ENCODE measurements at regions not wholly inside any gene's neighbourhood (a gene's known extent, or its start where the extent isn't known, plus 50 kb on each side); places are given as distances from the start of the nearest gene placed in this dataset.

DNA sequence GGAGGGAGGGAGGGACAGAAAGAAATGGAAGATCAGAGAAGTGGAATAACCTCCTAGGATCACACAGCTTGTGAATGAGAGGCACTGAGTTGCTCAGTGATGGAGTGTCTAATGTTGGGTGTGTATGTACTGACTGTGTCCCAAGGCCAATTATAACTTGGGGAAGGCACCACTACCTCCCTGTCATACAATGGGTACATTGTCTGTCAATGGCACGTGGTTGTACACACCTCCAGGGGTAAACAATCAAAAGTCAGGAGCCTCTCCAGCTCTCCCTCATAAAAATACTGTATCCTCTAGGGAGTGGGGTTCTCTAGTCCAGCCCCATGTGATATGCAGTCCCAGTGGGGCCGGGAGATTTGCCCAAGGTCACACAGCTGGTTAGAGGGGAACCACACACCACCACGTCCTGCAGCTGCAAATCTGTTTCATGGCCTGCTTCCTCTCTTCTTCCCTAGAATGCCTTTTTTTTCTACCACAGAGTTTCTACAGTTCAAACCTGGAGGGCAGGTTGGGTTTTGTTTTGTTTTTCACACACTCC lies 112.5 kb downstream of the SNX5 start:
- Histone ChIP-seq H3K36me3 (ENCODE audit: control insufficient read depth in 2 of 2, insufficient read depth in 1 of 2, low read length in 2 of 2) (no peaks in the 10 kb centered on the region), H3K4me3 (ENCODE audit: low read depth, low read length) (no peak overlapping the region), H3K9me3 (ENCODE audit: control insufficient read depth, insufficient read depth, low read depth, low read length) (no peaks in the 10 kb centered on the region), H3K4me1 (ENCODE audit: control insufficient read depth, insufficient read depth, low read length) (no peaks in the 10 kb centered on the region), H3K27ac (ENCODE audit: extremely low read depth, low read depth, low read length) (no peak overlapping the region)
- ChIA-PET POLR2A (no interaction called here), CTCF (interaction anchor here (0.6 to 0.9 kb wide), 2 partner anchors 83 to 173 kb away, joined by 3 to 4 read pairs; no protein-coding TSS in a partner anchor)
- TF ChIP-seq, protein P1, sequence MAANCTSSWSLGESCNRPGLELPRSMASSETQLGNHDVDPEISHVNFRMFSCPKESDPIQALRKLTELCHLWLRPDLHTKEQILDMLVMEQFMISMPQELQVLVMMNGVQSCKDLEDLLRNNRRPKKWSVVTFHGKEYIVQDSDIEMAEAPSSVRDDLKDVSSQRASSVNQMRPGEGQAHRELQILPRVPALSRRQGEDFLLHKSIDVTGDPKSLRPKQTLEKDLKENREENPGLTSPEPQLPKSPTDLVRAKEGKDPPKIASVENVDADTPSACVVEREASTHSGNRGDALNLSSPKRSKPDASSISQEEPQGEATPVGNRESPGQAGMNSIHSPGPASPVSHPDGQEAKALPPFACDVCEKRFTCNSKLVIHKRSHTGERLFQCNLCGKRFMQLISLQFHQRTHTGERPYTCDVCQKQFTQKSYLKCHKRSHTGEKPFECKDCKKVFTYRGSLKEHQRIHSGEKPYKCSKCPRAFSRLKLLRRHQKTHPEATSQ (tag by site-specific recombination; IDR thresholded peaks at IDR 0.05), result no peak
- no peak for TF ChIP-seq ZNF629 (tag by site-specific recombination; IDR thresholded peaks at IDR 0.05)
- no peak for TF ChIP-seq ZNF677 (tag by site-specific recombination; IDR thresholded peaks at IDR 0.05)
- TF ChIP-seq PATZ1 (tag by site-specific recombination; IDR thresholded peaks at IDR 0.05), result no peak
- no peak for TF ChIP-seq ZNF624 (tag by site-specific recombination; IDR thresholded peaks at IDR 0.05)
- TF ChIP-seq KLF7 (tag by site-specific recombination; IDR thresholded peaks at IDR 0.05; ENCODE audit: borderline replicate concordance), result no peak
- TF ChIP-seq ZSCAN30 (tag by site-specific recombination; IDR thresholded peaks at IDR 0.05), result no peak
- TF ChIP-seq, protein P2, sequence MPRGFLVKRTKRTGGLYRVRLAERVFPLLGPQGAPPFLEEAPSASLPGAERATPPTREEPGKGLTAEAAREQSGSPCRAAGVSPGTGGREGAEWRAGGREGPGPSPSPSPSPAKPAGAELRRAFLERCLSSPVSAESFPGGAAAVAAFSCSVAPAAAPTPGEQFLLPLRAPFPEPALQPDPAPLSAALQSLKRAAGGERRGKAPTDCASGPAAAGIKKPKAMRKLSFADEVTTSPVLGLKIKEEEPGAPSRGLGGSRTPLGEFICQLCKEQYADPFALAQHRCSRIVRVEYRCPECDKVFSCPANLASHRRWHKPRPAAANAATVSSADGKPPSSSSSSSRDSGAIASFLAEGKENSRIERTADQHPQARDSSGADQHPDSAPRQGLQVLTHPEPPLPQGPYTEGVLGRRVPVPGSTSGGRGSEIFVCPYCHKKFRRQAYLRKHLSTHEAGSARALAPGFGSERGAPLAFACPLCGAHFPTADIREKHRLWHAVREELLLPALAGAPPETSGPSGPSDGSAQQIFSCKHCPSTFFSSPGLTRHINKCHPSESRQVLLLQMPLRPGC (tag by site-specific recombination; IDR thresholded peaks at IDR 0.05), result no peak
- no peak for TF ChIP-seq ZNF274 (IDR thresholded peaks at IDR 0.05; ENCODE audit: low read length)
- no peak for TF ChIP-seq ZNF274 (tag by site-specific recombination; IDR thresholded peaks at IDR 0.05; ENCODE audit: borderline replicate concordance)
- TF ChIP-seq SCRT1 (tag by site-specific recombination; IDR thresholded peaks at IDR 0.05; ENCODE audit: borderline replicate concordance), result no peak
- no peak for TF ChIP-seq ZNF558 (tag by site-specific recombination; IDR thresholded peaks at IDR 0.05)
- no peak for TF ChIP-seq ZFHX2 (tag by site-specific recombination; conservative IDR thresholded peaks at IDR 0.05)
- no peak for TF ChIP-seq ZNF530 (tag by site-specific recombination; IDR thresholded peaks at IDR 0.05; ENCODE audit: low read depth)
- no peak for TF ChIP-seq OSR2 (tag by site-specific recombination; IDR thresholded peaks at IDR 0.05)
- no peak for TF ChIP-seq ZNF610 (tag by site-specific recombination; IDR thresholded peaks at IDR 0.05; ENCODE audit: borderline replicate concordance)
- no peak for TF ChIP-seq ZSCAN4 (tag by site-specific recombination; IDR thresholded peaks at IDR 0.05)
- no peak for TF ChIP-seq PRDM2 (tag by site-specific recombination; IDR thresholded peaks at IDR 0.05; ENCODE audit: borderline replicate concordance)

Measured in HEK293 (cell line).